ENCODE measurements at regions not wholly inside any gene's neighbourhood (a gene's known extent, or its start where the extent isn't known, plus 50 kb on each side); places are given as distances from the start of the nearest gene placed in this dataset.

DNA sequence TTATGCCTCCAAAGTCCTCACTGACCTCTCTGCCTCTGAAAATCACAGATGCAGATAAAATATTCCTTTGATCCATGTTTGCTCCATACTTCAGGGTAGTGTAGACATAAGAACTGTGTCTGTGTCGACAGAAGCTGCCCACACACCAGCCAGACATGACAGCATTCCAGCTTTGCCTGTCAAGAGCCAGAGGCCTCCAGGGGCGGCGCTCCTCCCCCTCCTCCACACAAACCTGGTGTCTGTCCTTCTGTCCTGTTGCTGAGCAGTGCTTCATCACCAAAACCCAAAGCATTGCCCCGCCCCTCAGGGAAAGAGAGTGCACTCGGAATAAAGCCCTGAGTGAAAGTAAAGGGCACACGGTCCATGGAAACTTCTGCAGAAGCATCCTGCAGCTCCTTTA, 379.4 kb downstream of the FBXW7 start:
- no peak for DNase-seq

DNA sequence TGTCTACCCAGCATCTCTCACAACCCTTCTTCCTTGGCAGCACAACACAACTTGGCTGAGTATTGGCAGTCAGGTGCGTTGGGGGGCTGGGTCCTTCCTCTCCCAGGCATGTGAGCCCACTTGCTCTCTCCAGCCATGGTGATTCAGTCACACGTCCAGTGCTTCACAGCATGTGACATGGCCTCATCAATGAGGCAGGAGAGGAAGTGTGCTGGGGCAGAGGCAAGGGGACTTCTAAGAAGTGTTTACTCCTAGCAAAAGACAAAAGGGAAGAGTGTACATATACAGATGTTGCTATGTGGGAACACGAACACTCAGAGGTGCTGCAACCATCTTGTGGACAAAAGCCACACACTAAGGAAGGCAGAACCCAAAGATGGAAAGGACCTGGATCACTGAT, 380.8 kb downstream of the FBXW7 start:
- no peak for DNase-seq

DNA sequence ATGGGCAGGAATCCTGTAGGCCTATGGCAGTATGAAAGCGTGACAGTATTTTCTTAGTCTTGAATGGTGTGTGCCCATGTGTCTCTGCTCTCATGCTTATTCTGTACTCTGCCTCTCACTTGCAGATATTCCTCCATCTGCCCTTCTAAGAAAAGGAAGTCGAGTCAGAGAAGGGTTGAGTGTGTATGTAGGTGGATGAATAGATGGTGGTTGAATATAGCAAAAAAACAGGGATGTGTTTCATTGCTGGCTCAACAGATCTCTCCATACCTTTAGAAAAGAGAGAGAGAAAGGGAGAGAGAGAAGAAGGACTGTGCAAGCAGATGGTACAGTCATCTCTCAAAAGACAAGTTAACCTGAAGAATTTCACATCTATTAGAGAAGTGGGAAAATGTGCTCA, 381.5 kb downstream of the FBXW7 start:
- no peak for DNase-seq

DNA sequence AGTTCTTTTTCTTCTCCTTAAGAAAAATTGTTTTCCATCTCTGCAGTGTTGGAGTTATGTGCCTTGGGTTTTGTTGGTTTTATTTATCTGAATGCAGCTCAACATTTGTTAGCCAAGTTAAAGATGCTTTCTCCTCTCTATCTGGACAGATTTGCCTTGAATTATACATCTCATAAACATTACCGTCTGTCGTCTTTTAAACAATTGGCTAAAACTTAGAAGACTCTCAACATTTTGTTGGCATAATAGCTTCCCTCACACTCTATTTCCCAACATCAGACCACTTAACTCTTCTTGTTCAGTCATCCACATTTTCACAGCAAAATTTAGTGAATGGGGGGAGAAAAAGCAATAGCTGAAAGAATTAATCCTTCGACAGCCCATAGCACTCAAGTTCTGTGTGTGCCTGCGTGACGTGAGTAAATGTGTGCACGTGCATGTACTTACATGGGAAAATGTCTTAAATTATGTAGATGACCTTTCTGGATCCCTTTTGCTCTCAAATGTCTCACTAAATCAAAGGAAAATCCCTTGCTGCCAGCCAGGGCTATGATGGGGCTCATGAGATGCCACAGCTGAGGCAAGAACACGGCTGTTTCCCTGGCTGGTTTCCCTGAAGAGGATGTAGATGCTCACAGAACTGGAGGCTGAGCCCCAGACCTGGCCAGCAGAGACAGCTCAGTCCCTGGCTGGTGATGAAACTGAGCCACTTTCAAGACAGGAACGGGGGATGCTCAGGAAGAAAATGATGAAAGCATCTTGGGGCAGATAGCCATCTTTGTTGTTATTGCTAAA, 382.2 kb downstream of the FBXW7 start:
- DNase-seq, result no peak

DNA sequence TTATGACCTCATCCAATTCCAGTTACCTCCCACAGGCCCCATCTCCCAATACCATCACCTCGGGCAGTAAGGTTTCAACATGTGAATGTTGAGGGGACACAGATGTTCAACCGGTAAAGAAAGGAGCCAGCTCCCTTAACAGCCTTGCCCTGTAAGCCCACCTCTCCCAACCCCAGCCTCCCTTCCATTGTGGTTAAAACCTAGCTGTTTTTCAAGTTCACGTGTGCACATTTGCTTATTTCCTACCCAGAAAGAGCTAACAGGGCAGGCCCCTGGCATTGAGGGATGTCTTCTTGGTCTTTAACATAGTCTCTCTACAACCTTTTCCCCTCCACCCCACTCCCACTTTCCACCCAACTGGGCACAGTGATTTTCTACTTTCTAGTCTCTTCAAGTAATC, 385.7 kb downstream of the FBXW7 start:
- no peak for DNase-seq

DNA sequence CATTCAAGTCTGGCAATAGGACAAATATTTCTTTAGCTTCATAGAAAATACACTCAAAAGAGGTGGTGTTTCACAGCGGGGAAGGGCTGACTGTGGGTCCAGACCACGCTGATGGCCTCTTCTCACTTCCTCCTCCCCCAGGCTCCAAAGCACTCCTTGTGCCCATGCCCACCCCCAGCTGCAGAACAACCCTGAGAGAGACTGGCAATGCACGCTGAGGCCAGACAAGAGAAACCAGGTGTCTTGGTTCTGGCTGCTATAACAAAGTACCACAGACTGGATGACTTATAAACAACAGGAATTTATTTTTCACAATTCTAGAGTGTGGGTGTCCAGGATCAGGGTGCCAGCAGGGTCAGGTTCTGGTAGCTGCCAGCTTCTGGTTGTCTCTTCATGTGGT, 386.1 kb downstream of the FBXW7 start:
- no peak for DNase-seq

DNA sequence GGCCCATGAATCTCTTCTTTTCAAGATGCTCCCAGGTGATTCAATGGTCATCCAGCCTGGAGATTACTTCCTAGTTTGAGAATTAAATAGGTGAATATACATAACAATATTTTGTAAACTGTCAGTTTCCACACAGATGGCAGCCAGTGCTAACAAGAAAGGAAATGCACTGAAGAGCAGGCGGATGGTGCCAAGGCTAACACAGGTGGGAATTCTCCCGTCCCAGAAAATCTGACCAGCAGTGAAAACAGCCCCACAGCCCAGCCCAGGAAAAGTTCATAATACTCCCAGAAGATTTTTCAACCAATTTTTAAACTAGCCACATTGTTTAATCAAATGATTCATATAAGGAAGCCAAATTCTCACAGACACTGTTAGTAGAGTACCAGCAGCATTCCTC, 387.2 kb upstream of the GATB start:
- no peak for DNase-seq

DNA sequence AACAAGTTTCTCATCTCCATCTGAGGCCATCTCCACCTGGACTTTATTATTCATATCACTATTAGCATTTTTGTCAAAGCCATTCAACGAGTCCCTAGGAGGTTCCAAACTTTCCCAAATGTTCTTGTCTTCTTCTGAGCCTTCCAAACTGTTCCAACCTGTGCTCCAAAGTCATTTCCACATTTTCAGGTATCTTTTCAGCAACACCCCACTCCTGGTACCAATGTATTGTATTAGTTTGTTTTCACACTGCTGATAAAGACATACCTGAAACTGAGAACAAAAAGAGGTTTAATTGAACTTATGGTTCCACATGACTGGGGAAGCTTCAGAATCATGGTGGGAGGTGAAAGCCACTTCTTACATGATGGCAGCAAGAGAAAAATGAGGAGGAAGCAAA, 385.4 kb upstream of the GATB start:
- DNase-seq, result no peak

DNA sequence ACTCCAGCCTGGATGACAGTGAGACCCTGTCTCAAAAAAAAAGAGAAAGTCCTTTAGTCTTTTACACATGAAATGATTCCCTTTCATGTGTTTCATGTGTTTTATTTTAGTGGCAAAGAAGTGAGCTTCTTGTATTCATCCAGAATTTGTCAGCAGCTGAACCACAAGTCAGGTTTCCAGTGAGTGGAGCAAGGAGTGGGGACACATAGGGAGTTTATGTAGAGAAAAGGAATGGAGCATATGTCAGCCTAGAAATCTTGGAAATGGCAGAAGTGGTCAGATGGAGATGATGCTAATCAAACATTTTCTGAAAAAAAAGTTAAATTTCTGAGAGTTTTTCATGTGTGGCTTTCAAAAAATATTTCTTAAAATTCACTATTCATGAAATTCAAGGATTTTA, 383.0 kb upstream of the GATB start:
- no peak for DNase-seq

DNA sequence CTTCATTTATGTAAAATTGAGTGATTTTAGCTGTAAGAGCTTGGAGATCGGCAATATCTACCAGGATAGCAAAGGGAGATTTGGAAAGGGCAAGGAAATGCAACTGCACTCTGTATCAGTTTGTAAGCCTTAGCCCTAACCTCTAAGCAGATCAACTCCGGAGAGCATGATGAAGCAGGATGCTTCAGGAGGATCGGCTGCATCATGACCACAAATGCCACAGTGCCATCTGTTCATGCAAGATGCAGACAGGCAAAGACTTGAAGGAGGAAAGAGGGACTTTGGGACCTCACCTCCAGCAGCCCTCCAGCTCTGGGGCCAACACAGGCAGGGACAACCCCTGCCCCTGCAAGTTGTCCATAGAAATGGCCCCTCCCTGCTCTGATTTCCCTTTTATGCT, 377.6 kb upstream of the GATB start:
- no peak for DNase-seq

DNA sequence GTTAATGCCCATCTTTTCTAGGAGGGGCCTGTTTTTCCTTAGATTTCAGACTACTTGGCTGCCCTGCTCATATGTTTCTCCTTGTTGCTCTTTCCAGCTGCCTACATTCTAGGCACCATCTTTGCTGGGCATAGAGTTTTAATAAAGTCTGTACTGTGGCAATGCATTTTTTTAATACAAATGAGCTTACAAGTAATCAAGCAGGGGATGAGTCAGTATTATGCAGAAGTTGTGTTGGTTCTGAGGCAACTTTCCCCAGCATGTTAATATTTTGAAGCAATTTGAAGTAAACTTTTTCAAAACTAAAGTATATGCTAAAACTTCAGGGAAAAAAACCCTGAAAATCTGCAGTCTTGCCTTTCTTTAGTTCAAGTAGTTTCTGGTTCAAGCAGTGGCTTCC, 372.0 kb upstream of the GATB start:
- no peak for DNase-seq

DNA sequence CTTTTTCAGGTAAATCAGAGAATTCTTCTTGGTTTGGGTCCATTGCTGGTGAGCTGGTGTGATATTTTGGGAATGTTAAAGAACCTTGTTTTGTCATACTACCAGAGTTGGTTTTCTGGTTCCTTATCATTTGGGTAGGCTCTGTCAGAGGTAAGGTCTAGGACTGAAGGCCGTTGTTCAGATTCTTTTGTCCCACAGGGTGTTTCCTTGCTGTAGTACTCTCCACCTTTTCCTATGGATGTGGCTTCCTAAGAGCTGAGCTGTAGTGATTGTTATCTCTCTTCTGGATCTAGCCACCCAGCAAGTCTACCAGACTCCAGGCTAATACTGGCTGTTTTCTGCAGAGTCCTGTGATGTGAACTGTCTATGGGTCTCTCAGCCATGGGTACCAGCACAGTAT, 367.5 kb upstream of the GATB start:
- no peak for DNase-seq

DNA sequence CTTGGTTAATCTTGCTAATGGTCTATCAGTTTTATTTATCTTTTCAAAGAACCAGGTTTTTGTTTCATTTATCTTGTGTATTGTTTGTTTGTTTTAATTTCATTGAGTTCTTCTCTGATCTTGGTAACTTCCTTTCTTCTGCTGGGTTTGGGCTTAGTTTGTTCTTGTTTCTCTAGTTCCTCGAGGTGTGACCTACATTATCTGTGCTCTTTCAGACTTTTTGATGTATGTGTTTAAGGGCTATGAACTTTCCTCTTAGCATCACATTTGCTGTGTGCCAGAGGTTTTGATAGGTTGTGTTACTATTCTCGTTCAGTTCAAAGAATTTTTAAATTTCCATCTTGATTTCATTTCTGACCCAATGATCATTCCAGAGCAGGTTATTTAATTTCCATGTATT, 365.4 kb upstream of the GATB start:
- DNase-seq, result no peak

DNA sequence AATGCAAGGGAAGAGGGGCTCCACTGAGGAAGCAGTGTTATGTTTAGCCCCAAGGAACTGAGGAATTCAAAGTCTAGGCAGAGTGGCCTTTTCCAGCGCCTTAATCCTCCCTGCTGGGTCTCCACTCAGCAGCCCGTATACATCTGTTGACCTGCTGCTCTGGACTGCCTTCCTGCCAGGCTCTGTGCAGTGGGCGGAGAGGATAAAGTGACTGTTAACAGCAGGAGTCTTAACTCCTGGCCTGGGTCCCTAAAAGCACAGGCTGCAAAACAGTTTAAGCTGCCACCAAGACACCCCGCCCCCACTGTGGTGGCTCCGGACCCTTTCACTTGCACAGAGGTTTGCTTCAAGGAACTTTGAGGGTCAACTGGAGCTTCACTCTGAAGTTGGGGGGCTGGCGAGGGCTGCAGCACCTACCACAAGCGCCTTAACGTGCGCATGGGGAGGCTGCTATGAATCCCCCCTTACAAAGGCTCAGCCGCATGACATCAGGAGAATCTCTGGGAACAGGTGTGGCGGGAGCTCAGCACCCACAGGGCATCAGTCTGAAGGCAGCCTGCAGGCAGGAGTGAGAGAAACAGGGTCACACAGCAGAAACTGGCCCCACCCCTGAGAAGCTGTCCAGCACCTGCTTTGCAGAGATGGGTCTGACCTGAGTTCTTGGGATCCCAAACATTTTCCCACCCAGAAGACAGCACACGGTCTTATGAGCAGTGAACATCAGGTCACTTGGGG, 358.2 kb upstream of the GATB start:
- DNase-seq, result no peak

DNA sequence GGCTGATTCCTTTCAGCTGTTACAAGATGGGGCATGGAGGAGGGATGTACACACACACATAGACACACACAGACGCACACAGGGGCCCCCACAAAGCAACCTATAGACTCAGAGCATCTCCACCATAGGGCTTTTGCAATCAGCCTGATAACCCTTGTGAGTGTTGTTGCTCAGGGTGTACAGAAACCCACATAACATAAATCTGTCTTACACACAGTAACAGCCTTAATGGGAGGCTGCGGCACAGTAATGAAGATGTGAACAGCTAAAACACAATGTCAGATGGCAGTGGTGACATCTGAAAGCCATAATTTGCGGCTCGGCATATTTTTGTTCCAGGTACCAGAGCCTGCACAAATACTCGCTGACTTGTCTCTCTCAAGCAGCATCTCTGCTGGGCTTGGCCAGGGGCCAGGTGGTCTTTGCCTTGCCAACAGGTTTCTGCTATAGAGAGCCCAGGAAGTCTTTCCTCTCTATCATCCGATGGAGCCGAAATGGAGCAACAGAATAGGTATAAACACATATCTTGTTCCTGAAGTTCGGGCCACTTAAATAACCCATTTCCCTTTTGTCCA, 357.2 kb upstream of the GATB start:
- DNase-seq, result no peak

DNA sequence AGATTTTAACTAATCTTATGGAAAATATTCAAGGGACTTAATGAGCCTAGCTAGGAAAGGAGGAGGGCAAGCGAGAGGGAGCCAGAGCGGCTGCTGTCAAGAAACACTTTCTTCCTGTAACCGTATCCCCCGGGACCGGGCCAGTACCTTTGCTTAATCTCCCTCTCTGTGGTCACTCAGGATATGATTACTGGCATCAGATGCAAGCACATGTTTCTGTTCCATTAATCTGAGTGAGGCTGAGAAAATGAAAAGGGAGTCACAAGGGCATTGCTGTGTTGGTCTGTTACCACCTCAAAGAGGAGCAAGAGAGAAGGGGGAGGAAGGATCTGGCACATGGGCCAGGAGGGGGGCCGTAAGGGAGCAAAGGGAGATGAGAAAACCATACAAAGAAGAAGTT, 356.7 kb upstream of the GATB start:
- DNase-seq, result no peak

DNA sequence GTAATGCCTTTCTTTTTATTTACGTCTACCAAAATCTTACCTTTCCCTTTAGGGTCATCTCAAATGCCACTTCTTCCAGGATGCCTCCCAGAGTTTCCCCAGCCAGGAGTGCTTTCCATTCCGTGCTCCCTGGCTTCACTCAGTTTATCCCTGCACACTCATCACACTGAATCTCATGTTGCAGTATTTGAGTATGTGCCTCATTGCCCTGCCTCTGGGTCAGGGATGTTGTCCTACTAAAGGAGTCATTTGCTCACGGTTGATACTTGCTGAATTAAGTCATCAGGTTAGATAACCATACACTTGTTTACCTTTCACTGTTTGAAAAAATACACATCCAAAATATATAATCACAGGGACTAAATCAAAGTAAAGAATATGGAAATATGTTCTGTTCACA, 356.2 kb upstream of the GATB start:
- DNase-seq, result no peak

DNA sequence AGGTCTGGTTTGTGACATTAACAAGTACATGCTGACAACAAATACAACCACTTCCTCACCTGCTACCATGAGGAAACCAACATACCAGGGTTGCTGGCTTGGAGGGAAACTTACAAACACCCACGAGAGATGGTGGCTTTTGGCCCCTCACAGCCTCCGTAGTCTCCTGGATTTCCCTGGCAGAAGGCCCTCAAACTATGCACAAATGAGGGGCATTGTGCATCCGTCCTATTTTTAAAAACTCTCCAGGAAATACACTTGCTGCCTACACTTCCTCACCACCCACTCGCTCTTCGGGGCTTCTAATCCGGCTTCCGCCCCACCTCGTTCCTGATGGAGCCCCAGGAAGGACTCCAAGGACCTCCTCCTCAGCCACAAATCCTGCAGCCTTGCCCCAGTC, 355.0 kb upstream of the GATB start:
- DNase-seq, result no peak

DNA sequence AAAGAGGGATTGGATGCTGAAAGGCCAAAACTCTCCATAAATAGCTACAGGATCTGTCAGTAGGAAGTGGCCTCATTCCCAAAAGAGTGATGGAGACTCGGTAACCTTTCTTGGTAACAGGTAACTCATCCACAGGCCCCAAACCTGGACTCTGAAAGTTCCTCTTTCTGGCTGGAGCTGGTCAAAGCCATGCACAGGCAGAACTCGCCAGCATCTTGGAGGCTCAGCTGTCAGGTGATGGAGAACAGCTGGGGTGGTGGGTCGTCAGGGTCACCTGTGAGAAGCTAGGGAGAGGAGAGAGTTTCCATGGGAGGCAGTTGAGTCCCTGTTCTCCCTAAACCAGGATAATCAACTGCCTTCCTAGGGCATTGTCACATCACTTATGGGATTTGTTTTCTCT, 354.3 kb upstream of the GATB start:
- no peak for DNase-seq

DNA sequence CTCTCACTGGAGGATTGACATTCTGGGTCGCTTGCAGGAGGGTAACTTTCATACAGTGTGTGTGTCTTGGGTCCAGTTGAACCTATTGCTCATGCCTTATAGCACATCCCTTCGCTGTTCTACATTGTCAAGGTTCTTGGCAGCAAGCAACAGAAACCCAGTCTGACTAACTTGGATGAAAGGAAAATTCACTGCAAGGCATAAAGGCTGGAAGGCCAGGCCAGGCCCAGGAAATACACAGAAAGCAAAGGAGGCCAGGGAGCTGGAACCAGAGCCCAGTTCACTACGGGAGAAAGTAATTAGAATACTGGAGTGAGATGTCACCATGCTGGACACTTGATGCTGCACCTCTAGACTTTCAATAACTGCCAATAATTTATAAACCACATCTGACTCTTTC, 353.8 kb upstream of the GATB start:
- DNase-seq, result no peak

DNA sequence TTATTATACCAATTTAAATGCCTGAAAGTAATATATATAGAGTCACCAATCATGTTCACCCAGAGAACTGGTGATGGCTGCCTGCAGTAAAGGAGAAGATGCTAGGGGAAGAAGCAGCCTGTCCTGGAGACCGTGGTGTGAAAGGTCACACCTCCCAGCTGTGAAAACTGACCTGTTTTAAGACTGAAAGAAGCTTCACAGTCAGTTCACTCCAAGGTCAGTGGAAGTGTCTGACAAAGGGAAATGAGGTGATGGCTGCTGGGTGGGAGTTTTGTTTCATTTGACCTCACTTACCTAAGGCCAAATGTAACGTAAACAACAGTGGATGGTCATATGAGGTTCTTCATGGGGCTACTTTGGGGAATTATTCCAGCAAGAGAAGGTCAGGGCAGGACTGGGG, 352.1 kb upstream of the GATB start:
- no peak for DNase-seq

DNA sequence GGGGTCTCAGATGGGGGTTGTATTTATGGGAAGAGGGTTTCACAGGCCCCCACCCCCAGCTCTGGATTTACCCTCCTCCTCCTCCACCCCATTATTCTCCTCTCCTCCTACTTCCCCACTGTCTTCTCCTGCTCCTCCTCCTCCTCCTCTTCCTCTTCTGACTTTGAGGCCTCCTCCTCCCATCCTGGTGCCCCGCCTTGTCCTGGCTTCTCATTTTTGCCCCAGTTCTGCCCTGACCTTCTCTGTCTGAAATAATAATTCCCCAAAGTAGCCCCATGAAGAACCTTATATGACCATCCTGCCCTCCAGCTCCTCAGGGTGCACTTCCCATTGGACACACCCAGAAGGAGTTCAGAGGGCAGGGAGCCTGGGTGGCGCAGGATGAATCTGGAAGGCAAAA, 351.4 kb upstream of the GATB start:
- DNase-seq, result no peak

DNA sequence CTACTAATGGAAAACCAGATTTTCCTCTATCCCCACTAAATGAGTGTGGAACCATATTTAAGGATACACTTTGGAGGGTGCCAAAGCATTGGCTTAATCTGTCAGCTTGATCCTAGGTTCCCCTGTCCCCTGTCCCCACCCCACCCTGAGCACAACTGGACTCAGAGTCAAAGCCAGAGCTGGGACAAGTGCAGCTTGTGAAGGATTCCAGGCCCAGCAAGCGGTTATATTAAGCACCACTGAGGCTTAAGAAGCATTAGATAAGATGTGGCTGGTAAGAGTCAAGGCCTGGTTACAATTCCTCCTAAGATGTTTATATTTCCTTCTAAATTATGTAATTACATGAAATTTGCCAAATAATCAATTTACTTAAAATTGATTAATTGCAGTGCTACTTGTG, 350.0 kb upstream of the GATB start:
- DNase-seq, result no peak
